ENCODE measurements at regions not wholly inside any gene's neighbourhood (a gene's known extent, or its start where the extent isn't known, plus 50 kb on each side); places are given as distances from the start of the nearest gene placed in this dataset.
"Not testable (repeated sequence)": the region's sequence is repeated elsewhere in the genome, so short reads cannot be mapped to it uniquely, and the experiment has no call there.

DNA sequence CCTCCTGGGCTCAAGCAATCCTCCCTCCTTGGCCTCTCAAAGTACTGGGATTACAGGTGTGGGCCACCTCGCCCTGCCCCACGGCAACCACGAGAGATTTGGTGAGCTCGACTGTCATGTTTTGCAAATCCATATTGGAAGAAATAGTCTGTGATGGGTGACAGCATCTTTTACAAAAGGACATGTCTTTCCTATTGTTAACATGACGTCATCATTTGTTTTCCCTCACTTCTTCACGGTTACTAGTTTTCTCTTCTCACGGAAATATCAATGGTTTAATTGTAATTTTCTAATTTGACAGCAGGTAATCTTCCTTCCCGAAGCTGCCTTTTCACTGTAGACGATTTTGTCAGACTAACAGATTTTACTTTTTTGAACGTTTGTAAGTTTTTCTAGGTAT, 110.8 kb upstream of the GREM2 start:
- DNase-seq = no peak

DNA sequence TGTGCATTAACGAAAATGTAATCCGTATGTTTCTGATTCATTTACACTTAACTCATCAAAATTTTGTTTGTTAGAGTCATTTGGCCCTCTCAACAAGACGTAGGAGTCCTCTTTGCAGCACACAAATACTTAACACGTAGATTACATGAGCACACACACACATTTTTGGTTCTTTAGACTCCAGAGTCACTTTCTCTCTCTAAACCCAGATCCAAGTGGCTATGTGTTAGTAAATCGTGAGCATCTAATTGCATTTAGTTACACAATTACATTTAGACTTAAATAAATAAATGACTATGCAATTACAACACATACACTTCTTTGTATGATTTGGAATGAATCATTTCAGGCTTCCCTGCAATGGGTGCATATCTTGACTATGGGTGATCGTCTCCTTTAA, 109.0 kb upstream of the GREM2 start:
- no peak for DNase-seq

DNA sequence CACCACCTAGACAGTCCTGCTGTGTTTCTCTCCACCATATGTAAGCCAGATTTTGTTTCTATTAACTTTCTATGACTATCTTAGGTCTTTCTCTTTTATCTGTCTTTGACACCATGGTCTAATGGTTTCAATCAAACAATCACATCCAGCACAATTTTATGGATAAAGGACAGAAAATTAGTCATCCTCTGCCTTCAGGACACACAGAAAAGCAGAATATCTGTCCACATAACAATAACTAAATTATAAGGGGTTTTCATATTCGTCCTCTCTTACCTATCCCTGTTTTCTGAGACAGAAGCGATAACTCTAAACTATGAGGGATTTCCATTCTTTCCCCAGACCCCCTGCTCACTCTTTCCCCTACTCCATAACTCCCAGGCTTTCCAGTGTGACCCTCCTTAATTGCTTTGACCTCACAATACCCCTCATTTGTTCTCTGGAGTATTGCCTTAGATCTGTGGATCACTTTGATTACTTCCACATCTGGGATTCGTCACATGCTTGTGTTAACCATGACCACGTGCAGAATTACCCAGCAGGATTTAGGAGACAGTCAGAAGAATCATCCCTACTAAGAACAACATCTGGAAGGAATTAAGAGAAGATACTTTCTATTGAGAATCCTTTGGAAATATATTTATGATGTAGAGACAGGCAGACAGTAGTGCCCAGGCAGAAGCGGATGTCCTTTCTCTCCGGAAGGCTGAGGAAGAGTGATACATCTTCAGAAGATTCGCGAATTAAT, 108.2 kb upstream of the GREM2 start:
- no peak for DNase-seq

DNA sequence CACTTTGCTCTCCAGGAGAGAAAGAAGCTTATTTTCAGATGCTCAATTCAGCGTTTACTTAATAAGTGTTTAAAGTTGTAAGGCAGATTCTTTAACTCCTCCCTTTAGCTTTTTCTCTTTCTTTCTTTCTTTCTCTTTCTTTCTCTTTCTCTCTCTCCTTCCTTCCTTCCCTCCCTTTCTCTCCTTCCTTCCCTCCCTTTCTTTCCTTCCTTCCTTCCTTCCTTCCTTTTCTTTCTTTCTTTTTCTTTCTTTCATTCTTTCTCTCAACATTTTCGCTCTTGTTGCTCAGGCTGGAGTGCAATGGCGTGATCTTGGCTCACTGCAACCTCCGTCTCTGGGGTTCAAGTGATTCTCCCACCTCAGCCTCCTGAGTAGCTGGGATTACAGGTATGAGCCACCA, 104.6 kb upstream of the GREM2 start:
- DNase-seq = not testable (repeated sequence)

DNA sequence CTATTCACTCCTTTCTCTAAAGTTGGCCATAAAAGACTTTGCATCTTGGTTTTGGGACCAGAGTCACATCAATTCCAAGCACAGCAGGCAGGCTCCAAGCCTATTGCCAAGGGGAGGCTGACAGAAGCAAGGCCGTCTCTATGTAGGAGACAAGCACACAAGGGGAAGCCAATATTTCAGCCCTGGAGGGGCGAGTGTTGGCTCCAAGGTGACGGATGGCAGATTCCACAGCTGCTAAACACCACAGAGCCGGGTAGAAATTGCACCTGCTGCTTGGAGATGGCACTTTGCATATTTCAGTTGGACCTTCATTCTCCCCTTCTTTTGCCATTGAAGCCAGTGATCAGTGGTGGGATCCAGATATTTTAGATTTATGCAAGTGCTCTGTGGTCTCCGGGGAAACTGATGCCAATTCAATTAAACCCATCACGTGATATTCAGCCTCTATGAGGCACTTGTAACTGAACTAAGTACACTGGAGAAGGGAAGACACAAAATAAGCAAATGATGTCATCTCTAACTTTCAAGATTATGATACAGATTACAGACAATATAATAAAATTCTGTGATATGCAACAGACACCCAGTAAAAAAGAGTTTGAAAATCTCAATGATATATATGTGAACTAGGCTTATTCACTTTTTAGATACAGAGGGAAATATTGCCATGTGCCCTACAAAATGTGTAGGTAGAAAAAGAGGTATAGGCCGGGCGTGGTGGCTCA, 102.8 kb upstream of the GREM2 start:
- DNase-seq = no peak

DNA sequence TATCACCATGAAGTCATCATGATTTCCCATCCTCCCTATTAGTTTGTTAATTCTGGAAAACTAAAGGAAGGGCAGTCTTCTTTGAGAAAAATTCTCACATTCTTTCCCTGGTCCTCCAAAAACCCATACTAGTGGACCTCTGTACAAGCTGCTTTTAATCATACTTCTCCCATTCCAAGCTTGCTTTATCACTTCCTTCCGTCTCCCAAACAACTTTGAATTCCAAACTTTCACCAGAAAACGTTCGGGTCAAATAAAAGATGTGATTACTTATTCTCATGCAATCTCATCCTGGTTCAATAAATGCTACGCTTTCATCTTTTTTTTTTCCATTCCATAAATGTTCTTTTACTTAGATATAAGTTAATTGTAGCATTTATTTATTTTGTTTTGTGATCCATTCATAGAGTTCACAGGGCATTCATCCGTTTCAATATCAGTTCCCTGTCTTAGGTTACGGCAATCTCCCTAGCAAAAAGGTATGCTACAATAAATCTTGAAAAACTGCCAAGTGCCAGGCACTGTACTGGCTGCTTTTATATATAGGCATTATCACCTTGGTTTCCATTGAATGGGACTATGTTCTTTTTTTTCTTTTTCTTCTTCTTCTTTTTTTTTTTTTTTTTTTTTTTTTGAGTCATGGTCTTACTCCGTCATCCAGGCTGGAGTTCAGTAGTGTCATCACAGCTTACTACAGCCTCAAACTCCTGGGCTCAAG, 100.2 kb upstream of the GREM2 start:
- no peak for DNase-seq

DNA sequence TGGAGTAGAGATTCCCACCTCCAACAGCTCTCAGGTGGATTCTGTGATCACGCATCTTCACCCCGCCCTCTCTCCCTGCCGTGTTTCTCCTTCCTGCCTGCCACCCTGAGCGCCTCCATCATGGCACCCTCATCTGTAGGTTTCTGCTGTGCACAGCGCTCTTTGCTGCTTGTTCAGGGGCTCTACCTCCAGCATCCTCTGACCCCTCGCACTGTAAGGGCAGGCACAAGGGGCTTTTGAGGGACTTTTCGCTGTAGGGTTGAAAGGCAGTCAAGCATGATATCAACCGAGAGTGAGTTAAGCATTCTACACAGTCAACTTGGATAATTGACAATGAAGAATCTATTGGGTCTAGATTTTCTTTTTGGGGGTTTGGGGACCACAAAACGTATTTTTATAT, 99.1 kb upstream of the GREM2 start:
- DNase-seq = no peak

DNA sequence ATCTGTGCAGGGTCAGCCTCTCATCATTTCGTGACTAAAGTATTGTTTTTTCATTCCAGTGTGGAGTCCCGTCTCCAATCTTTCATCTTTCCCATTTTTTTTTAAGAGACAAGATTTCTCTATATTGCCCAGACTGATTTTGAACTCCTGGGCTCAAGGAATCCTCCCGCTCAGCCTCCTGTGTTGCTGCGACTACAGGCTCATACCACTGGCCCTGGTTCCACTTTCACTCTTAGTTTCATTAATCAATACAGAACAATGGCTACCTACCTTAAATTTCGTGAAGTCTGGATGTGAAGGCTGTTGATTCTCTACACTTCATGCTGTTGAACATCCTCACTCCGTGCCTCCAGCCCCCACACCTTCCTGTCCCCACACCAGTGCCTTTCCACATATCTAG, 97.7 kb upstream of the GREM2 start:
- no peak for DNase-seq

DNA sequence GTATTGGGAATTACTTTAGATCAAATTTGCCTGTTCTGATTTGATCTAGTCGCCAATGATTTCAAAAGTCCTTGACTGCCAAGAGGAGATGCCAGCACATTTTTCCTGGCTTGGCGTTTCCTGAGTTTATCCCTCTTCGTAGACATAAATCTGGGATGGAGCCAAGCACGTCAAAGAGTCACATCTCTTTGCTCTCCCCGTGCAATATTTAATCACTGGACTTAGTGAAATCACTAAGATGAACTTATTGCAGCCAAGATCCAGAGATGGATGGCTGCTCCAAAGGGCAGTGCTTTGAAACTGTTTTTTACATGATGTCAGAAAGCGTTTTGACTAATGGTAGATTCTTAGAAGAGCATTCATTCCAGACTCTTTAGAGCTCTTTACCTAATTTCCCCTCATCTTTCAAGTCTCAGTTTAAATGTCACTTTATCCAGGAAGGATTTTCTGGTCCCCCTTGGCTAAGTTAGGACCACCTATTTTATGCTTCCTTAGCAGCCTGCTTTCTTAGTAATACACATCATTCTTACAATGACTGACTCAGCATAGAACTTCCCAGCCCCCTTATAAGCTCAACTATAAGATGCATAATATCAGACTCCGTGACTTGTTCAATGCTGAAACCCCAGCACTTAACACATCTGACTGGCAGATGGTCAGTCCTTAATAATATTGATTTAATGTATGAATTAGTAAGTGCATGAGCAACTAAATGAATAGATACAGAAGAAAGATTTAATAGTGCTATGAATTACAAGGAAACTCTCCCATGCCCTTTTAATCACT, 94.4 kb upstream of the GREM2 start:
- DNase-seq = no peak

DNA sequence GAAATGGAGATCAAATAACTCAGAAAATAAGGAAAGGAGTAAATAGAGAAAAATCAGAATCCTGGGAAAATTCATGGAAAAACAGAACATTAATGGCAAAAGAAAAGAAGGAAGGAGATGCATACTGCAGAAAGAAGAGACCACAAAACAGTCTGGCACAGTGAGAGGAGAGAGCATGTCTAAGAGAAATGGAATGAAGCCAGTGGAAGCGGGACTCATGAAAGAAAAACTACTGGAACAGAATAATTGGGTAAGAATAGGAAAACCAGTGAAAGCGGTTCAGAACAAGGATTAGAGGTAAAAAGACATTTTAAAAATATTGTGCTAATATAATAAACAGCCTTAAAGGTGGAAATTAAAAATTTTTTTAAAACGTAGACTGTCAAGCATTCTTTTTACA, 93.6 kb upstream of the GREM2 start:
- no peak for DNase-seq

DNA sequence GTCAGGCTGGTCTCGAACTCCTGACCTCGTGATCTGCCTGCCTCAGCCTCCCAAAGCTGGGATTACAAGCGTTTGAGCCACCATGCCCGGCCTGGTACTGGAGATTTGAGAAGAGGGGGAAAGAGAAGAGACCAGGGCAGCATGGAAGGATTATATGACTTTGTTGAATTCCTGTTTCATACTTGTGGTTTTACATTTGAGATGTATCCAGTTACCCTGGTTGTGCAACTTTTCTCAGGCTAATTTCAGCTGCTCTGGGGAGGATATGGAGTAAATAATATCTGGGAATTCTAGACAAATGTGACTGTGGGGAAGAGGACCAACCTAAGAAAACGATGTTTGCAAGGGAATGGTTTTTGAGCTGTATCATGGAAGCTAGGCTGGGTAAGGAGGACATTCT, 89.5 kb upstream of the GREM2 start:
- DNase-seq = no peak

DNA sequence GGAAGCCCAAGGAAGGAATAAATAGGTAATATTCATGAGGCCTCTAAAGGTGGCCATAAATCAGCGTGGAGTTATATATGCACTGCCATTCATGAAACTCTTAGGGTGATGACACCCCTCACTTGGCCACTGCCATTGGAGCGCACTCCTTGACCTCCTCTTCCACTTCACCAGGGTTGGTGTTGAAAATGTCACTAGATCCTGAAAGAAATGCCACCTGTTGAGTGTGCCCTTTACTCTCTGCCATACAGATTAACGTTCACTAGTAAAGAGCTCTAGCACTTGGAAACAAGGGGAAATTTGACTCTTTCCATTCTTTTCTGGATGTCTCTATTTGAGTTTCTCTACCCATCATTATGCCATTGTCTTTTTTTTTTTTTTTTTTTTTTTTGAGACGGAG, 83.5 kb upstream of the GREM2 start:
- no peak for DNase-seq

DNA sequence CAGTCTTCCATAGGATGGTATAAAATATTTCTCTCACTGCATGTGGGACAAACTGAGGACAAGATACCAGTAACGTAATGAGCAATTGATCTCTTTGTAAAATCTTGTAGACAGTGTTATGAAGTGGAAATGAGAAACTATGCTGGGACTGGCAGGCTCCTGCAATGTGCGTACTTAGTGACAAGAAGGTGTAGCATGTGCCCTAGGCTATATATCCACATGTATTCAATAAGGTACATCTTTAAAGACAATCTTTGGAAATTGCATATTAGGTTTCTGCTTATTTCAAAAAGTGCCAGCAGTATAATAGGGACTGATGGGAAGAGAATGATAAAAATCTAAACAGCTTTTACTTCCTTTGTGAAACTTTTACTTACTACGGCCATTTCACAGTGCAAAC, 81.9 kb upstream of the GREM2 start:
- no peak for DNase-seq

DNA sequence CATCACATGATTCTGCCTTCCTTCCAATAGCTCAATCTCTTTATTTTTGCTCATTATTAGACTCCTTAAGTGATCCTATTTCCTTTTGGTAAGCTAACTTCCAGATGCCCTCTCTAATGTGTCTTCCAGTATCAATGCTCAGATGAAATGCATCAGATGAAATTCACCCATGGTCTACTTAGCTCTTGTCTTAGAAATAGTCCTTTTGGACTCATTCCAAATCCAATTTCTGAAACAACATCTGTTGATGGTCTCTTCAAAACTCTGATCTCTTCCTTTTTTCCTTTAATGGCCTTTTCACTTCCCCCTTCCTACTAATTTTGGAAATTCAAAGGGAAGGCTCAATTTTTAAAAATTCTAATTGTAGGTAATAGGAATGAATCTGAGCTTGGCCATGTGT, 81.1 kb upstream of the GREM2 start:
- DNase-seq = no peak

DNA sequence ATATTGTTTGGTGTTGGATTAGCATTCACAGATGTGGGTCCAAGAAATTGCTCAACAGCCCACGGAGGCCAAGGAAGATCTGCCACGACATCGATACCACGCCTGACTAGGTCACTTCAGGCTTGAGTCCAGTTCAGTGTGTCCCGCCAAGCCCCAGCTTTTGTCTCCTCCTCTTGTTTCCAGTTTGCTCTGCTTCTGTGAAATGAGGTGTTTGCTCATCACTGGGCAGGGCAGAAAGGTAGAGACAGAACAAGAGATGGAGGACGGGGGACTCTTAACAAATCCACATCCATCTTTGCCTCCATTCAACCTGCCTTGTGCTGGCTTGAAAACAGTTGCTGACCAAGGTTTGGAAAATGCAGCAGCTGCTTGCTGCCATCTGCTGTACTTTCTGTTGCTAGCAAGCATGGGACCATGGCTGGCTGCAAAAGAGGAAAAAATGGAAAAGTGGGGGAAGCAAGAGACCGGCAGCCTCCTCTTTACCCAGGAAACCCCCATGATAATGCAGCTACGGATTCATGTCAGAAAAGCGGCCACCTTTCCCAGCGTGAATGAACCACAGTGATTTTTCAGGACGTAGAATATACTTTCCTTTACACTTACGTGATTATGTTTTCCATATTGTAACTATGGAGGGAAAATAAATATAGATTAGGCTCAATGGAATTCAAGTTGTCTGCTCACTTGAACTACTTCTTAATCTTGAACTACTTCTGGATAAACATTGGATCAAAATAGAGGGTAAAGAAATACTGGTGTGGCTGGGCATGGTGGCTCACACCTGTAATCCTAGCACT, 80.2 kb upstream of the GREM2 start:
- no peak for DNase-seq

DNA sequence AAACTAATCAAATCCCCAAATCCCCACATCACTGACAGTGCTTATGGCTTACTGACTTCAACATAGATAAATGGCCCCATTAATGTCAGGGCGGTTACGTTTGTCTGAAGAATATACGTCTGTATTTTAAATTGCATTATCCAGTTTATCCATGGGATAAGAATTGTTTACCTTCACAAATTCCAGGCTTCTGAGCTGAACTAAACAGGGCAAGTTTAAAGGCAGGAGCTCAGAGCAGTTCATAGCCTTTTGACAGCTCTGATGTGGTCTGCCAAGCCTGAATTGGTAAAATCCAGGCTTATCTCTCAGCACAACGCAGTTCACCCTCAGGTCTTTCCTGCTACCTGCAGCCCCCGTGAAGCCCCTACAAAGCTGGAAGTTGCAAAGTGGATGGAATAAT, 79.5 kb upstream of the GREM2 start:
- no peak for DNase-seq

DNA sequence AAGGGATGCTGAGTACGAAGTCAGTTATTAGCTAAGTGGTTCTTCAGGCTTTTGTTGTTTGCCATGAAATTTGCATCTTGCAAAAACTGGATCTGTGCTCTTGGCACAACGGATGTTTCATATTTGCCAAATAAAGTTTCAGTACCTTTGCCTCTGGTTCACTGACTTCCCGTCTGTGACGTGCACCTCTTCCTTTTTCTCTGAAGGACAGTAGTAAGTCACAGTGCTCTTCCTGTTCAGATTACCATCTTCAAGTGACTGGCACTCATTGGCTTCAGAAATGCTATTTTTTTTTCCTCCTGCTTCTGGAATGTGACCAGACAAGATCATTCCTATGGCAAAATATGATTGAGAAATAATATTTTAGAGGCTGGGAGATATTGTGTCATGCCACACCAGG, 75.9 kb upstream of the GREM2 start:
- peak; percentile 7 for DNase-seq

DNA sequence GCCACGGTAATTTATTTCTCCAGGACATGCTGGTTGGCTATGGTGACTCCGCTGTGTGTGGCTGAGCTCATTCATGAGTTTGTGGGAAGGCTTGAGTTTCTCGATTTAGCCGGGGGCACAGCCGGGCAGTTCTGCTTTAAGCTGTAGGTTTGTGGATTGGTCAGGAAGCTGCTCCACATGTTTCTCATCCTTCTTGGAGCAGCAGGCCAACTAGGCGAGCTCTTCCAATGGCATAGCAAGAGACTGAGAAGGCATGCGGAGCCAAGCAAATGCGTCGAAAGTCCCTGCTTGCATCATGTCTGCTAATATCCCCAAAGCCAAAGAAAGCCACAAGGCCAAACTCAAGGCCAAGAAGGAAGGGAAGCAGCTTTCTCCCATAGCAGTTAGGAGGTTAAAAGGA, 71.6 kb upstream of the GREM2 start:
- DNase-seq = no peak

DNA sequence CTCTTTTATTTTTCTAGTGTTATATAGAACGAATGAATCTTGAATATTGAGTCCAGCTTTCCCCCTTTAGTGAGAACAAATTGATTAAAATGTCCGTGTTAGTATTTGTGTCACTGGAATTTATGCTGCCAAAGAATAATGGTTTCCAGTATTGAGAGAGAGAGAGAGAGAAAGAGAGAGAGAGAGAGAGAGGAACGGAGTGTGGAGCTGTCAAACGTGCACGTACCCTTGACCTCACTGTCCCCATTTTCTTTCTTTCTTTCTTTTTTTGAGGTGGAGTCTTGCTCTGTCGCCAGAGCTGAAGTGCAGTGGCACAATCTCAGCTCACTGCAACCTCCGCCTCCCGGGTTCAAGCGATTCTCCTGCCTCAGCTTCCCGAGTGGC, 70.9 kb upstream of the GREM2 start:
- no peak for DNase-seq

DNA sequence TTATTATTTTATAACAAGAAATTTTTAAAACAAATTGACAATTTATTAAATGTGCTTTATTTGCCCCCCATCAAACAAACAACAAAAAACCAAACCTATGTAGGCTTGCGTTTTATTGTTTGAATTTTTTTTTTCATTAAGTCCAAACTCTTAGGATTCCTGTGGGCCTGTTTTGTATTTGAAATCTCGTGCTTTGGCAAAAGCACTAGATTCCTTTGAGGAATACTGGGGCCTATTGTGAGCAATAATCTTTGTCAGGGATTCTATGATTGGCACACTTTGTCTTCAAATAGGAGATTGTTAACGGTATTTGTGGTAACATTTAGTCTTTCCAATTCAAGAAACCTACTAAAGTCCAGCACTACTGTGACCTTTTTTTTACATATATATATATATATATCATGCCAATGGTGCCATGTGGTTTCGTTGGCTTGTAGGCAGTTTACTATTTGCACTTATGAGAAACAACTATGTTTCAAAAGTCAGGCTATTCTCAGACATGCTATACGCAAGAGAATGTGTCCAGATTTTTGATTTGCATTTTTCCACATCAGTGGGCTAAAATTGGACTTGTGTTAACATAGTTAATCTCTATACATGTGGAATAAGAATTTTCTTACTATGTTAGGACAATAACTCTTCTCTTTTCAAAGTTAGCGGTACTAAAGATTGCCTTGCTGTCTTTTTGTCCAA, 70.4 kb upstream of the GREM2 start:
- no peak for DNase-seq

DNA sequence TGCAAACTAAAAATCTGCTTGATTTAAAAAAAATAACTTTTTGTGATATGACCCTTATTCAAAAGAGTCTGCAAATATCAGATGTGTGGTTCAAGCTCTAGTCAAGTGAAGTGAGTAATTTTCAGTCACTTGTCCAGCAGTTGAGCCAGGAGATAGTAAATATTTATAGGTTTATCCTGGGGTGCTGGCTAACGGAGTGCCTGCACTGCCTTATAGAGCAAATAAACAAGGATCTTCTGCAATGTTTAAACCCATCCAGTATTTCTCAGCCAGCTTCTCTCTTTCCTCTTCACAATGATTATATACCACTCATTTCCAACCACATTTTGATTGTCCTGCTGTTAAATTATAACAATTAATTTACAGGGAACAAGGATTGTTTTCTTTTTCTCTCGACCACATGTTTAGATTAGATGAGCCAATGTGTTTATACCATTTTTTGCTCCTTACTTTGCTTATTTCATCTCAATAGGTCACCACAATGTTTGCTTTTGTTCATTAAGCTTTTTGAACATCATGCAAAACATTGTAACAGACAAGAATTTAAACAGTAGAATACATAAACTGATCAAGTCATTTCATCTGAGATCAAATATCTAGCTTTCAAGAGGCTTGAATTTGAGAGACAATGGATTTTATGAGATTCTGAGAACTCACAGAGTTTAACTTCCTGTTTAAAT, 60.3 kb upstream of the GREM2 start:
- no peak for DNase-seq
